HG03439 (cell line): ENCODE measurements at regions not wholly inside any gene's neighbourhood (a gene's known extent, or its start where the extent isn't known, plus 50 kb on each side); places are given as distances from the start of the nearest gene placed in this dataset.
A peak's percentile ranks its signal among the peaks of the same experiment; 100 is the strongest.
"Not testable (repeated sequence)": the region's sequence is repeated elsewhere in the genome, so short reads cannot be mapped to it uniquely, and the experiment has no call there.

Source experiments
- ATAC-seq: cut with Tn5 transposase; IDR thresholded peaks from one replicate; pipeline ENCODE4 v1.9.1; 2021; ENCODE audit warnings: mild to moderate bottlenecking, moderate library complexity; ENCODE audit not compliant: unreplicated experiment

DNA sequence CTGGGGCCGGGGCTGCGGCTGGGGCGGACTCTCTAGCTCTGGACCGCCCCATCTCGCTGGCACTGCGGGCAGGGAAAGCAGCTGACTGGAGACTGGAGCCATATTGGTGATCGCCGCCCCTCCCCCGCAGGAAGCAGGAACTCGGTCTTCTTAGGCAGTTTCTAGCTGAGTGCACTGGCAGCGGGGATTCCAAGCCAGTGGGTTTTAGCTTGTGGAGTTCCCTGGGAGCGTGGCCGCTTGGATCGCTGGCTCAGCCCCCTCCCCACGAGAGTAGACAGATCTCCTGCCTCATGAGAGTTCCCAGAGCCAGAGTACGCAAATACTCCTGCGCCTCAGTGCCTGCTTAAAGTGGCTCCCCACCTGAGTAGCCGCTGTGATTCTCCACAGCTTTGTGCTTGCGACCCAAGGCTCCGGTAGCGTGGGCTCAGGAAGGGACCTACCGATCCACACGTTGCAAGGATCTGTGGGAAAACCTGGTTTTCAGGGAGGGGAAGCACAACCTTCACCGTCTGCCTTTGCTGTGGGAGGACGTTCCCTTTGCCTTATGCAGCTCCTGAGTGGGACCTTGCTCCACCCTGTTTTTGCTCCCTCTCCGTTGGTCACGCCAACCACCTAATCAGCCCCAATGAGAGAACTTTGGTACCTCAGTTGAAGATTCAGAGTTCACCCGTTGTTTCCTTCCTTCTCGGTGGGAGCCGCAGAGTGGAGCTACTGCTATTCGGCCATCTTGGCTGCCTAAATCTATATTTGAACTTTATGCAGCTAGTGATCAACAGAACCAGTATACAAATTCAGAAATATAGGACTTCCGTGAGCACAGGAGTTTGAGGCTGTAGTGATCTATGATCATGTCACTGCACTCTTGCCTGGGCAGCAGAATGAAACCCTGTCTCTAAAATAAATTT is 803.9 kb upstream of the PCDH10 start:
- no peak for ATAC-seq

GRCh38 chr4:132346016-132346415 is 803.1 kb upstream of the PCDH10 start:
- no peak for ATAC-seq

DNA sequence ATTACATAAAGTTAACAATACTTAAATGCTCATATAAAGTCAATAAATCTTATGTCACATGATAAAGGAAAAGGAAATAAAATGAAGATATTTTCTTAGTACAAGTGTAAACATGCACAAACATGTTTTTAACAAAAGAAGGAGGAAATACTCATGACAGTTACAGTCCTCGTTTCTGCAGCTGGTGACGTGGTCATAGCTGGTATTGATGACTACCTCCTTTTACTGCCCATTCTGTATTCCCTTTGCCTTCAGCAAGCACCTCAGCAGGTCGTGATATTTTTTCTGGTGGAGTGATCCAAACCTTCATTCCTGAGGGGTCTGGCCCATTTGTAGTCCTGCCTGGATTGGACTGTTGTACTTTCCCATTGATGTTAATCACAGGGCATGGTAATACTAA is 797.5 kb upstream of the PCDH10 start:
- ATAC-seq, result not testable (repeated sequence)

DNA sequence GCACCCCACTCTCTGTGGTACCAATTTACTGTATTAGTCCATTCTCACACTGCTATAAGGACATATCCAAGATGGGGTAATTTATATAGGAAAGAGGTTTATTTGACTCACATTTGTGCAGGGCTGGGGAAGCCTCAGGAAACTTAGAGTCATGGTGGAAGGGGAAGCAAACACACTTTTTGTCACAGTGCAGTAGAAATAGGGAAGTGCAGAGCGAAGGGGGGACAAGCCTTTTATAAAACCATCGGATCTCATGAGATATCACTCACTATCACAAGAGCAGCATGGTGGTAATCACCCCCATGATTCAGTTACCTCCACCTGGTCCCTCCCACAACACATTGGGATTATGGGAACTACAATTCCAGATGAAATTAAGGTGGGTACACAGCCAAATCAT is 766.9 kb upstream of the PCDH10 start:
- ATAC-seq, result no peak

- no peak for ATAC-seq
Observed at GRCh38 chr4:132383571-132384199, 765.4 kb upstream of the PCDH10 start.

- ATAC-seq, result no peak
Observed at GRCh38 chr4:132384709-132385108, 764.4 kb upstream of the PCDH10 start.

- ATAC-seq, result no peak
Observed at GRCh38 chr4:132386130-132386529, 763.0 kb upstream of the PCDH10 start.

- ATAC-seq, result no peak
Observed at GRCh38 chr4:132387060-132387459, 762.0 kb upstream of the PCDH10 start.

DNA sequence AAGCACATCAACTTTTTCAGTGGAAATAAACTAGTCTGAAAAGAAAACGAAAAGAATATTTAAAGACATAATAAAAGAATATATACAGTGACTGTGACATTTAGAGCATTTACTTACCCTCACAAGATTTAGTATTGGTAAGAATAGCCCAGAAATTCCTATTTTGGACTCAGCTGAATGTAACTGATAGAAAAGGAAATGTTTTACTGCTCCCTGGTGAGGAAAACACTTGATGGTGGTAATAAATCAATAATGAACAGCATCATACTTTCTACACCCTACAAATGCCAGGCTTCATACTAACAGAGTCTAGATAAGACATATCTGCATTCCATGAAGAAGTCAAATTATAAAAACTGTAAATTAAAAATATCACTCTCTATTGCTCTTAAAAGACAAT is 753.5 kb upstream of the PCDH10 start:
- no peak for ATAC-seq

DNA sequence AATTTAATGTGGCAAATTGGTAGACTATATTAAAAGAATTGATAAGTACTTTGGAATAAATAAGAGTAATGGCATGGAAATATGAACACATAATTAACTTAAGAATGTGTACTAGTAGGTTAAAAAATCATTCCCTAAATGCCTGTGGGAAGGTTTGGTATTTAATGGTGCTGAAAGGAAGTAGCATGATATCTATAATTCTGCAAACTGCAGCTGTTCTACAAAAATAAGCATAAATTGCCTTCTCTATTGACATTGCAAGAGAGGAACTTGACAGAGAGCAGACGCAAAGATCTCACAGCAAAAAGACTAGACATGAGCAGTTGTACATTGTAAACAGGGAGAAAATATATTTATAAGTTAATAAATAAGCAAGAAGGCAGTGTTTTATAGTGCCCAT is 752.5 kb upstream of the PCDH10 start:
- no peak for ATAC-seq

- no peak for ATAC-seq
Observed at GRCh38 chr4:132417220-132417619, 731.9 kb upstream of the PCDH10 start.

DNA sequence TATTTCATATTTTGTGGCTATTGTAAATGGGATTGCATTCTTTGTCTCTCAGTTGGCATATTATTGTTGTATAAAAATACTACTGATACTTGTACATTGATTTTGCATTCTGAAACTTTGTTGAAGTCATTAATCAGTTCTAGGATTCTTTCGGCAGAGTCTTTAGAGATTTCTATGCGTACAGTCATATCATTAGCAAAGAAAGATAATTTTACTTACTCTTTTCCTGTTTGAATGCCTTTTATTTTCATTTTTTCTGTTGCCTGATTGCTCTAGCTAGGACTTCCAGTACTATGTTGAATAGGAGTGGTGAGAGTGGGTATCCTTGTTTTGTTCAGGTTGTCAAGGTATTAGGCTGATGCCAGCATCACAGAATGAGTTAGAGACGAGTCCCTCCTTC is 722.0 kb upstream of the PCDH10 start:
- no peak for ATAC-seq

GRCh38 chr4:132437117-132437516 is 712.0 kb upstream of the PCDH10 start:
- ATAC-seq, result no peak

- ATAC-seq, result no peak
Observed at GRCh38 chr4:132445386-132445785, 703.7 kb upstream of the PCDH10 start.

DNA sequence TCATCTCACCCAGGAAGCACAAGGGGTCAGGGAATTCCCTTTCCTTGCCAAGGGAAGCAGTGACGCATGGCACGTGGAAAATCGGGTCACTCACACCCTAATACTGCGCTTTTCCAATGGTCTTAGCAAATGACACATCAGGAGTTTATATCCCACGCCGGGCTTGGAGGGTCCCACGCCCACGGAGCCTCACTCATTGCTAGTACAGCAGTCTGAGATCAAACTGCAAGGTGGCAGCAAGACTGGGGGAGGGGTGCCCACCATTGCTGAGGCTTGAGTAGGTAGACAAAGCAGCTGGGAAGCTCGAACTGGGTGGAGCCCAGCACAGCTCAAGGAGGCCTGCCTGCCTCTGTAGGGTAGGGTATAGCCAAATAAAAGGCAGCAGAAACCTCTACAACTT is 691.1 kb upstream of the PCDH10 start:
- not testable (repeated sequence) for ATAC-seq

- ATAC-seq, result no peak
Observed at GRCh38 chr4:132479543-132479942, 669.6 kb upstream of the PCDH10 start.

GRCh38 chr4:132488555-132488954 is 660.5 kb upstream of the PCDH10 start:
- no peak for ATAC-seq

DNA sequence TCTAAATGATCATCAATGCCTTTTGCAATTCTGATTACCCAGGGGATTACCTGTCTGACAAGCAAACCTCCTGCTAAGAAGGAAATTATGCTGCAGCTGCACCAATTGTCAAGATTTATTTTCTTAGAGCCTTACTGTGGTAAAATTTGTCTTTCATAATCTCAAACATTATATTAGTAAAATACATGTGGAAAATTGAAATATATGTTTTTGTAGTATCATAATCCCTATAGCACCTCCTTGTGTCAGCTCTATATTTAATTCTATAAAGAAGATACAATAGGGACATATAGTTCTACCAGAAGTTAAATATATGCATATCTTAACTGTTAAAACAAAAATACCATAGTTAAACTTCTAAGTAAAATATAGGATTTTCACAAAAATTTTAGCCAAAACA is 655.6 kb upstream of the PCDH10 start:
- ATAC-seq, result no peak

DNA sequence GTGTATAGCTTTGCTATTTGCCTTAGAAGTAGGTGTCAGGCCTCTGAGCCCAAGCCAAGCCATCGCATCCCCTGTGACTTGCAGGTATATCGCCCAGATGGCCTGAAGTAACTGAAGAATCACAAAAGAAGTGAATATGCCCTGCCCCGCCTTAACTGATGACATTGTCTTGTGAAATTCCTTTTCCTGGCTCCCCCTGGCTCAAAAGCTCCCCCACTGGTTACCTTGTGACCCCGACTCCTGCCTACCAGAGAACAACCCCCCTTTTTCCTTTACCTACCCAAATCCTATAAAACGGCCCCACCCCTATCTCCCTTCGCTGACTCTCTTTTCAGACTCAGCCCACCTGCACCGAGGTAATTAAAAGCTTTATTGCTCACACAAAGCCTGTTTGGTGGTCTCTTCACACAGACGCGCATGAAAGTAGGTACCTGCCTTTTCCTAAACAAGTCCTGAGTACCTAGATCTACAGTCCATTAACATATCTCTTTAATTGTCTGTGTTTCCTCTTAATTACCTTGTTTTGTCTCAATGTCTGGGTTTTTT is 653.8 kb upstream of the PCDH10 start:
- ATAC-seq, result not testable (repeated sequence)

- ATAC-seq, result no peak
Observed at GRCh38 chr4:132498215-132498614, 650.9 kb upstream of the PCDH10 start.

DNA sequence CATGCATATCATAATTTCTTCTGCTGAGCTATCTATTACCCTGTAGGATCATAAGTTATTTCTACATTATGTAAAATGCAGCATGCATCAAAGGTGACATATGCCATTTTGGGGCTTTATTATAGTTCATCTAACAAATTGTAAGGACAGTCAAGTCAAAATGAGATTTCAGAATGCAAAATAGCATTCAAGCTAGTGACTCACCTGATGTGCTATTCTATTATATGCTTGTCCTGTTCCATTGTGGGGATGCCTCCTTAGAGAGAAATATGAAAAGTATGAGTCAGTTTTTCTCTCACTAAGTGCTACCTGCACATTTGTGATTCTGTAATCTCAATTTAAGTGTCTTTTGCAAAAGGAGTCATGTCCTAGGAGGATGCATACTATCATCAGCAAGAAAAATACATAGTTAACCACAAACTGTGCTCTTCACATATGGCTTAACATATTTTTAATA is 647.0 kb upstream of the PCDH10 start:
- peak; percentile 59 for ATAC-seq

DNA sequence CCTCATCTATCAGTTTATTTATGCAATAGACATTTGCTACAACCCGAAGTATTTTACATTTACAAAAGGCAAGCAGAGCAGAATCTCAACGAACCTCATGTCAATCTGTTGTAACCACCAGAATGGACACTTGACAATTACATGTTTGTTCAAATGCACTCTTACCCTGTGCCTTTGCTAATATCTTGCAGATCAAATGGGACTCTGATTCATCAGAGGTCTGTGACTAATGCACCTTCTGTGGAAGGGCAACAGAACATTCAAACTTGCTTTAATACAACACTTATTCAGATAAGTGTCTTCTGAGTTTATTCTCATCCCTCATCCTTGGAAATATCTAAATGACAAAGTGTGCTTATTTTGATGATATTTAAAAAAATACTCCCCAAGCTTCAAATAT is 644.7 kb upstream of the PCDH10 start:
- no peak for ATAC-seq
